Psoas muscle (tissue), 7 donors: ENCODE measurements at regions not wholly inside any gene's neighbourhood (a gene's known extent, or its start where the extent isn't known, plus 50 kb on each side); places are given as distances from the start of the nearest gene placed in this dataset.

Experiments used
- ATAC-seq, 4 donors: fragments of 200-7000 bp; cut with Tn5 transposase; one replicate each; pipeline ENCODE4 v1.9.1; 2020; ENCODE audit warnings: moderate library complexity in 3 of 4, mild to moderate bottlenecking in 2 of 4
- DNase-seq, 2 donors: peaks; one replicate each; pipeline ENCODE4 v3.0.0-alpha.2; 2020
- H3K27ac ChIP-seq: fragments of 200-600 bp; one replicate; pipeline ENCODE4 v1.8.0; 2022
- H3K27me3 ChIP-seq, 3 donors: fragments of 200-600 bp in 1 of 3; one replicate each; pipeline versions ENCODE4 v1.6.1 to v1.8.0; 2013 to 2022; ENCODE audit warnings: low read length in 2 of 3, mild to moderate bottlenecking in 2 of 3, moderate library complexity in 1 of 3; ENCODE audit not compliant: insufficient read depth in 3 of 3
- H3K36me3 ChIP-seq, 2 donors: fragments of 200-600 bp in 1 of 2; one replicate each; pipeline versions ENCODE4 v1.6.1 to v1.8.0; 2013 to 2022; ENCODE audit warnings: low read depth in 1 of 2, mild to moderate bottlenecking in 1 of 2, moderate library complexity in 1 of 2; ENCODE audit not compliant: insufficient read depth in 1 of 2
- H3K4me1 ChIP-seq: fragments of 200-600 bp; one replicate; pipeline ENCODE4 v1.8.0; 2022
- H3K4me3 ChIP-seq: fragments of 200-600 bp; one replicate; pipeline ENCODE4 v1.8.0; 2022; ENCODE audit warnings: mild to moderate bottlenecking
- H3K9me3 ChIP-seq: fragments of 200-600 bp; one replicate; pipeline ENCODE4 v1.8.0; 2022
- WGBS, 3 donors: extraction: QIAGEN DNeasy Blood & Tissue Kit; methylation state at CpG; one replicate each; pipeline versions ENCODE4 v1.1.6 to v1.1.7; 2013; 5-methylcytosine and 5-hydroxymethylcytosine counted together
- intact Hi-C, 2 donors: fragments of 100-400 bp; cut with DNase I; formaldehyde crosslinking; loops; one replicate each; pipeline versions ENCODE4 v1.11.0 to v1.14.2; 2022
- TF ChIP-seq, protein P1 (sequence below): fragments of 200-600 bp; IDR thresholded peaks from one replicate; pipeline ENCODE4 v1.8.0; 2022; ENCODE audit warnings: antibody characterized with exemption
- donor health status: healthy with polysubstance abuse.
- donor health status: DM: no; HTN: no; CAD: no; lungs with moderate emphysema.
- donor health status: Bipolar disorder and iron deficiency.
- donor health status: healthy.
- donor health status: DM: yes; HTN: yes; CAD: no.
- donor health status: DM: no; HTN: no; CAD: no.
- donor health status: DM: yes; HTN: yes; CAD: no.

DNA sequence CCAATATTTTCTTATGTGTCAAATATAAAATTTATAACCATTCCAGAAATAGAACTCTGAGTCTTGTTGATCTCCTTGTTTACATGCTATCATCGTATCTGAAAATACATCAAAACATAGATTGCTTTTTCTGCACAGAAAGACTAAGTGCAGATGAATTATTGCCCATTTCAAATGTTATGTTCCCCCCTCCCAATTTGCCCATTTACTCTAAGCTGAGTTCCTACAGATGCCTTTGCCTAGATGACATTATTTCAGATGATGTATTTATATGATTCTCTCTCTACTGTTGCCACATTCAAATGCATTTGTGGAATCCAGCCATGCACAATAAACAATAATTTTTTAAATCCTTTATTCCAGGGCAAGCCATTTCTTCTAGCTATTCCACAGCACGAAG lies 810.1 kb upstream of the MGAT4C start:
- H3K27me3 ChIP-seq: no peaks in the 10 kb centered on the region
- TF ChIP-seq, protein P1, sequence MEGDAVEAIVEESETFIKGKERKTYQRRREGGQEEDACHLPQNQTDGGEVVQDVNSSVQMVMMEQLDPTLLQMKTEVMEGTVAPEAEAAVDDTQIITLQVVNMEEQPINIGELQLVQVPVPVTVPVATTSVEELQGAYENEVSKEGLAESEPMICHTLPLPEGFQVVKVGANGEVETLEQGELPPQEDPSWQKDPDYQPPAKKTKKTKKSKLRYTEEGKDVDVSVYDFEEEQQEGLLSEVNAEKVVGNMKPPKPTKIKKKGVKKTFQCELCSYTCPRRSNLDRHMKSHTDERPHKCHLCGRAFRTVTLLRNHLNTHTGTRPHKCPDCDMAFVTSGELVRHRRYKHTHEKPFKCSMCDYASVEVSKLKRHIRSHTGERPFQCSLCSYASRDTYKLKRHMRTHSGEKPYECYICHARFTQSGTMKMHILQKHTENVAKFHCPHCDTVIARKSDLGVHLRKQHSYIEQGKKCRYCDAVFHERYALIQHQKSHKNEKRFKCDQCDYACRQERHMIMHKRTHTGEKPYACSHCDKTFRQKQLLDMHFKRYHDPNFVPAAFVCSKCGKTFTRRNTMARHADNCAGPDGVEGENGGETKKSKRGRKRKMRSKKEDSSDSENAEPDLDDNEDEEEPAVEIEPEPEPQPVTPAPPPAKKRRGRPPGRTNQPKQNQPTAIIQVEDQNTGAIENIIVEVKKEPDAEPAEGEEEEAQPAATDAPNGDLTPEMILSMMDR: no peak
- no peak for ATAC-seq

DNA sequence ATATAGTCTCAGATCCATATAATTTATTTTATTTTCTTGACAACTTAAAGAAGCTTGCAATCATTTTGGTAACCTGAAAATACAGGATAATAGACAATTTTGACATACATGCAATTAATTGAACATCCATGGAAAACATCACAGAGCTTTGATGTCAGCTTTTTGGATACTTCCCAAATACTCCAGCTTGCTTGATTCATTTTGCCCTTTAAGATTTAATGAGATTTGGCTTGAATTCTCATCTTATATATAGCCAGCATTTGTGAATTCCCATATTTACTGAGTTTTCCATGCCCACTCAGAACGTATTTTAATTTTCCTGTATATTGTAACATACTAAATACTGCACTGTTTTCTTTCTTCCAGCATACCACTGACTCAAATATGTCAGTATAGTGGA lies 803.0 kb upstream of the MGAT4C start:
- DNase-seq (no peak), ATAC-seq (no peak)
- no peaks in the 10 kb centered on the region for H3K36me3 ChIP-seq
- 31 to 56% (median 48%) methylated on average over 1 of the region's 1 CpG for WGBS, 3 donors
- no peak overlapping the region for H3K27ac ChIP-seq
- H3K9me3 ChIP-seq: no peaks in the 10 kb centered on the region
- H3K27me3 ChIP-seq: no peaks in the 10 kb centered on the region
- H3K4me1 ChIP-seq: no peaks in the 10 kb centered on the region
- intact Hi-C loops: no loop called here
- TF ChIP-seq, protein P1: no peak
- H3K4me3 ChIP-seq: no peak overlapping the region

More for the DNA sequence above, 810.1 kb upstream of the MGAT4C start:
- intact Hi-C loops: no loop called here
- Histone ChIP-seq H3K27ac (no peak overlapping the region), H3K4me1 (no peaks in the 10 kb centered on the region), H3K36me3 (no peaks in the 10 kb centered on the region), H3K4me3 (no peak overlapping the region), H3K9me3 (no peaks in the 10 kb centered on the region)
- DNase-seq: no peak
- 56 to 64% (median 59%) methylated on average over 2 of the region's 2 CpGs for WGBS, 3 donors

DNA sequence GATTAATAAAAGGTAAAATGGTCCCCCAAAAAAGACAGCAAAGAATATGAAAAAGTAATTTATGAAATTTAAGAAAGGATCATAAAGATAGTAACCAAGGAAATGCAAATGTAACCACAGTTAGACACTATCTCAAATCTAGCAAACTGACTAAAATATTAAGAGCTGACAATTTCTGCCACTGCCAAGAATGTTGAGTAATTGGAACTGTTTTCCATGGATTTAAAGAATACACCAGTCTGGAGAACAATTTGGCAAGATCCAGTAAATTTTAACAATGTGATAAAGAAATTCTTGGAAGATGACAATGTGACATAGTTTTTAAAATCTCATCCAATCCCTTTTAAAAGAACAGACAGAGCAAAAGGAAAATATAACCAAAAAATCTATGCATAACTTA lies 798.0 kb upstream of the MGAT4C start:
- TF ChIP-seq, protein P1: no peak
- no peaks in the 10 kb centered on the region for H3K36me3 ChIP-seq
- H3K4me1 ChIP-seq: no peaks in the 10 kb centered on the region
- ATAC-seq (no peak), DNase-seq (no peak)
- intact Hi-C loops: no loop called here
- no peaks in the 10 kb centered on the region for H3K9me3 ChIP-seq
- no peaks in the 10 kb centered on the region for H3K27me3 ChIP-seq
- no peak overlapping the region for H3K27ac ChIP-seq
- no peak overlapping the region for H3K4me3 ChIP-seq

DNA sequence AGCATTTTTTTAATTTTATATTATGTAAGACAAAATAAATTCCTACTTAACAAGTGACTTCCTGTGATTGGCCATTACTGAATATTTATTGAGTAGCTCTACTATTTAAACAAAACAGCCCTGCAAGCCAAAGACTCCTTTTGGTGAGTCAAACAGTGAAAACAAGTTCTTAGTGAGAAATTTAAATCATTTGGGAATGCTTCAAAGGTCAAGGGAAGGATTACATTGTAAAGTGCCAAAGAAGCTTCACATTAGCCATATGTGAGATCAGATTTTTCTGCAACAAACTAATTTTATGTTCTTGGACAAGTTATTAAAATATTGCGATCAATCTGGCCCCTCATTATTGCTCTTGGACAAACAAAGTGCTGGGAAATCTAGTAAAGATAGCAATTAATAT lies 795.4 kb upstream of the MGAT4C start:
- ATAC-seq: no peak
- WGBS, 3 donors: 33 to 43% (median 38%) methylated on average over 1 of the region's 1 CpG
- TF ChIP-seq, protein P1: no peak

DNA sequence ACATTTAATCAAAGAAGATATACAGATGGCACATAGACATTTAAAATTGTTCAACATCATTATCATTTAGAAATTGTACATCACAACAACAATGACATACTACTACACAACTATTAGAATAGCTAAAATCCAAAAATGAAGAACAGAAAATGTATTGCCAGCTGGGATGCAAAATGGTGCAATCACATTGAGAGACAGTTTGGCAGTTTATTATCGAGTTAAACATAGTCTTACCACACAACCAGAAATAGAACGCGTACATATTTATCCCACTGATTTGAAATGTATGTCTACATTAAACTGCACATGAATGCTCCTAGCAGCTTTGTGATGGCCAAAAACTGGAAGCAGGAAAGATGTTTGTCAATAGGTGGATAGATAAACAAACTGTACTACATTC lies 791.5 kb upstream of the MGAT4C start:
- no peak overlapping the region for H3K4me3 ChIP-seq
- no peak overlapping the region for H3K27ac ChIP-seq
- no peaks in the 10 kb centered on the region for H3K27me3 ChIP-seq
- ATAC-seq: no peak
- no peaks in the 10 kb centered on the region for H3K36me3 ChIP-seq
- TF ChIP-seq, protein P1: no peak
- intact Hi-C loops: no loop called here
- no peaks in the 10 kb centered on the region for H3K4me1 ChIP-seq
- no peak for DNase-seq
- H3K9me3 ChIP-seq: no peaks in the 10 kb centered on the region
- WGBS, 3 donors: 95 to 97% (median 97%) methylated on average over 3 of the region's 3 CpGs

More for the DNA sequence above, 795.4 kb upstream of the MGAT4C start:
- no peaks in the 10 kb centered on the region for H3K27me3 ChIP-seq
- DNase-seq: no peak
- no peak overlapping the region for H3K27ac ChIP-seq
- intact Hi-C loops: no loop called here
- no peaks in the 10 kb centered on the region for H3K4me1 ChIP-seq
- H3K9me3 ChIP-seq: no peaks in the 10 kb centered on the region
- no peak overlapping the region for H3K4me3 ChIP-seq
- H3K36me3 ChIP-seq: no peaks in the 10 kb centered on the region
